ENCODE measurements at regions not wholly inside any gene's neighbourhood (a gene's known extent, or its start where the extent isn't known, plus 50 kb on each side); places are given as distances from the start of the nearest gene placed in this dataset.
A peak's percentile ranks its signal among the peaks of the same experiment; 100 is the strongest.
"Not testable (repeated sequence)": the region's sequence is repeated elsewhere in the genome, so short reads cannot be mapped to it uniquely, and the experiment has no call there.

DNA sequence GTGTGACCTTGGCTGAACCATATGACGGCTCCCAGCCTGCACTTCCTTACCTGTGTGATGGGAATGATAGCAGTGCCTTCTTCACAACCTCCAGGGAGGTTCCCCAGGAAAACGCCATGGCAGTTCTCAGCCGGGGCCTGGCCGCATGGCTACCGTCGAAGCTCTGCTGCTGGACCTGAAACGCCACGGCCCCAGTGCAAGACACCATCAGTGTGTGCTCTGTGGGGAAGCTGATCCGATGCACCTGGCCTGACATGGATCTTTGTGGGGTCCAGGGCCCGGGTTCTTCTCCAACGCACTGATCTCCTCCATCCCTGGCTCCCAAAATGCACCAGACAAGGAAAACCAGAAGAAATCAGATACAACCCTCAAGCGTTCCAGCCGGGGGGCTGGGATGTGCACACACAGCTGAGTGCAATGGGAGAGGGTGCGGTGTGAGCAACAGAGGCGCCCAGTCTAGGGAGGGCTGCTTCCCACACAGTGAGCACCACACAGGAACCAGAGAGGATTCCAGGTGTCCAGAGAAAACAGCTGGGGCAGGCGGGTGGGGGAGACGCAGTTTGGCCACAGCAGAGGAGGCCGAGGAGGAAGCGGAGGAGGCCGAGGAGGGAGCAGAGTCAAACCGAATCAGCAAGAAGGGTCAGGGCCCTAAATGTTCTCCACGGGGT is 54.3 kb upstream of the ZNF469 start:
- POLR2A ChIA-PET = no interaction called here
- Mint-ChIP-seq H3K4me3 (no peak overlapping the region), H3K27me3 (peaks cover under 1 to 6% (median 4%) of the 10 kb centered on the region in 5 donors), H3K9me3 (no peaks in the 10 kb centered on the region), H3K4me1 (peaks cover under 1% of the 10 kb centered on the region in 4 donors), H3K27ac (no peak overlapping the region), H3K36me3 (no peaks in the 10 kb centered on the region)
- no peak for ATAC-seq
- no peak for DNase-seq

DNA sequence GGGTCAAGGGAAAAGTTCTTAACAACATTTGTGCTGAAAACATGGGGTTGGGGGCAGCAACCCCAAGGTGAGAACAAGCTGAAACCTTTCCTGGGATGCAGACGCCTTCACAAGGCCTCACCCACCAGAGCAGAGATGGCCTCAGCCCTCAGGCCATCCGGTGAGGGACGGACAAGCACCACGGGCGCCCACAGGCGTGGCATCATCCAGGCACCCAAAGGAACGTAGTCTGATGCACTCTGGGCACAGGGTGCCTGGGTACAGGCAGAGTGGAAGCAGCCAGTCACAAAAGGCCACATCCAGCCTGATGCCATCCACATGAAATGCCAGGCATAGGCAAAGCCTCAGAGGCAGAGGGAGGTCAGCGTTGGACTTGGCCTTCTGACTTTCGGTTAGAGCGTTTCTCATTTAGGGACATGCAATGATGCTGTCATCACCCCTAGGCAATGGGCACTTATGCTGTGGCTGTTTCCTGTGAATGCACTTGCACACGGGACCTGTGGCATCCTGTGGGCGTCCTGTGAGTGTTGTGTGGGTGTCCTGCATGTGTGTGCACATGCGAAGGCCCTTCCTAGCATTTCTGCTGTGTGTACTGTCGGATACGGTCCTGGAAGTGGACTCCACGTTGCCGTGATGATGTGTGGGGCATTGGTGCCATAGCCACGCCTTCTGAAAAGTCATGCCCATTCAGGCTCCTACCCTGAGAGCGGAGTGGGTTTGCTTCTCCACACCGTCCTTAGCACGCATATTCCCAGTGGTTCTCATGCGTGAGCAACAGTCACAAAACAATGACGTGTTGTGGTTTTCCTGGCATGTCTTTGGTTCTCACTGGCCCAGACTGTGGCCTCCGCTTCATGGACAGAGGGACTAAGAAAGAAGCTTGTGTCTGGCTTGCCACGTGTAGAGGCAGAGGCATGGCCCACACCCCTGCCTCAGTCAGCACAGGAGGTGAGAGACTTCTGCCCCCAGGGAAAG is 52.7 kb upstream of the ZNF469 start:
- Mint-ChIP-seq H3K4me1 (peaks cover 5 to 7% (median 6%) of the 10 kb centered on the region in 4 donors), H3K36me3 (no peaks in the 10 kb centered on the region), H3K9me3 (no peaks in the 10 kb centered on the region), H3K27ac (peak overlapping the region in 1 of 10 donors; percentile 71), H3K4me3 (no peak overlapping the region), H3K27me3 (peaks cover 5 to 21% (median 16%) of the 10 kb centered on the region in 5 donors)
- POLR2A ChIA-PET = no interaction called here
- ATAC-seq (no peak), DNase-seq (no peak)

DNA sequence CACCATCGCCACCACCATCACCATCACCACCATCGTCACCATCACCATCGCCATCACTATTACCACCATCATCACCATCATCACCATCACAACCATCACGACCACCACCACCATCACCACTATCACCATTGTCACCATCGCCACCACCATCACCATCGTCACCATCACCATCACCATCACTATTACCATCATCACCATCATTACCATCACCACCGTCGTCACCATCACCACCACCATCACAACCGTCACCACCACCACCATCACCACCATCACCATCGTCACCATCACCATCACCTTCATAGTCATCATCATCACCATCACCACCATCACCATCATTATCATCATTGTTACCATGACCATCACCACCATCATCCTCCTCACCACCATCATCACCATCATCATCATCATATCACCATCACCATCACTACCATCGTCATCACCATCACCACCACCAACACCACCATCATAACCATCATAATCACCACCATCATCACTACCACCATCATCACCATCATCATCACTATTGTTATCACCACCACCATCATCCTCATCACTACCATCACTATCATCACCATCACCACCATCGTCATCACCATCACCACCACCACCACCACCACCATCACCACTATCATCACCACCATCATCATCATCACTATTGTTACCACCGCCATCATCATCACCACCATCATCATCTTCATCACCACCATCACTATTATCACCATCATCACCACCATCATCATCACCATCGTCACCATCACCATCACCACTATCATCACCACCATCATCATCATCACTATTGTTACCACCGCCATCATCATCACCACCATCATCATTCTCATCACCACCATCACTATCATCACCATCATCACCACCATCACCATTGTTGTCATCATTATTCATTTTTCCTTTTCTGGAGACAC is 51.5 kb upstream of the ZNF469 start:
- no peak for ATAC-seq
- Mint-ChIP-seq H3K36me3 (no peaks in the 10 kb centered on the region), H3K27me3 (peaks cover 5 to 20% (median 16%) of the 10 kb centered on the region in 5 donors), H3K9me3 (no peaks in the 10 kb centered on the region), H3K4me1 (peaks cover 6 to 7% (median 7%) of the 10 kb centered on the region in 4 donors), H3K4me3 (no peak overlapping the region), H3K27ac (no peak overlapping the region)
- POLR2A ChIA-PET = no interaction called here
- DNase-seq = no peak

DNA sequence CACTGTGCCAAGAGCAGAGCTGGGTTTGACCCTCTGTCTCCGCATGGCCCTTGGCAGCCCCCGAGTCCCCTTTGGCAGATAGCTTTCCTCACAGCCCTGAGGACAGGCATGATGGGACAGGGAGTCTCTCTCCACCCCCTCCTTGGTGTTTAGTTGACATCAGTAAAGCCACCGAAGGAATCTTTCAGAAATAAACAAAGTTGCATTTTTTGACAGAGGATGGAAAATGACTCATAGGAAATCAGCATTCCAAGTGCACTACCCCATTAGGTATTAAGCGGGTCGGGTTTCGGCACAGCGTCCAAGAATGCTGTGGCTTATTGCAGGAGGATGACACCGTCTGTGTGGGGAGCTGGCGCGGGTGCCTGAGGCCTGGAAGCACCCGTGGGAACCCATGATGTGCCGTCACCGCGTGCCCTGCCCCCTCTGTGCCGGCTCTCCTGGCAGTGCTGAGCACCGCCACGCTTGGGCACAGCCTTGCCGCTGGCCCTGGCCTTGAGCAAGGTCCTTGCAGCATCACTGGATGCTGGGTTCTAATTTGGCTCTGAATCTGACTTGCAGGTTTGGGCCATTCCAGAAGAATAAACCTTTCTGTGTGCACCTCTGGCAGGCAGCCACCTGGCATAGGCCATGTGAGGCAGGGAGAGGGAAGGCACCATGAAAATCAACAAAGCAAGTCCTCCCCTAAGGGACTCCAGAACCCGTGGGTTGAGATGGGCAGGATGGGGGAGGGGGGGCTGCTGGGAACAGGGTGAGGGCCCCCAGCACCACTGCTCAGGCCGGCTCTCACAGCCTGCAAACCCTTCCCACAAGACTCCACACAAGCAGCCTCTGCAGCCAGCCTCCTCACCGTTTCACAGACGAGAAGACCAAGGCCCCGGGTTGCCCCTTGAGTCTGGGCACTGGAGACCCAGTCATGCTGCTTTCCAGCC is 50.5 kb upstream of the ZNF469 start:
- POLR2A ChIA-PET = interaction anchor here (0.6 kb wide), 1 partner anchor 1243 kb away, joined by 3 read pairs; no protein-coding TSS in a partner anchor
- ATAC-seq (no peak), DNase-seq (no peak)
- Mint-ChIP-seq H3K27ac (no peak overlapping the region), H3K27me3 (peaks cover 5 to 21% (median 16%) of the 10 kb centered on the region in 5 donors), H3K4me1 (peaks cover 6 to 7% (median 7%) of the 10 kb centered on the region in 4 donors), H3K9me3 (no peaks in the 10 kb centered on the region), H3K4me3 (no peak overlapping the region), H3K36me3 (no peaks in the 10 kb centered on the region)

DNA sequence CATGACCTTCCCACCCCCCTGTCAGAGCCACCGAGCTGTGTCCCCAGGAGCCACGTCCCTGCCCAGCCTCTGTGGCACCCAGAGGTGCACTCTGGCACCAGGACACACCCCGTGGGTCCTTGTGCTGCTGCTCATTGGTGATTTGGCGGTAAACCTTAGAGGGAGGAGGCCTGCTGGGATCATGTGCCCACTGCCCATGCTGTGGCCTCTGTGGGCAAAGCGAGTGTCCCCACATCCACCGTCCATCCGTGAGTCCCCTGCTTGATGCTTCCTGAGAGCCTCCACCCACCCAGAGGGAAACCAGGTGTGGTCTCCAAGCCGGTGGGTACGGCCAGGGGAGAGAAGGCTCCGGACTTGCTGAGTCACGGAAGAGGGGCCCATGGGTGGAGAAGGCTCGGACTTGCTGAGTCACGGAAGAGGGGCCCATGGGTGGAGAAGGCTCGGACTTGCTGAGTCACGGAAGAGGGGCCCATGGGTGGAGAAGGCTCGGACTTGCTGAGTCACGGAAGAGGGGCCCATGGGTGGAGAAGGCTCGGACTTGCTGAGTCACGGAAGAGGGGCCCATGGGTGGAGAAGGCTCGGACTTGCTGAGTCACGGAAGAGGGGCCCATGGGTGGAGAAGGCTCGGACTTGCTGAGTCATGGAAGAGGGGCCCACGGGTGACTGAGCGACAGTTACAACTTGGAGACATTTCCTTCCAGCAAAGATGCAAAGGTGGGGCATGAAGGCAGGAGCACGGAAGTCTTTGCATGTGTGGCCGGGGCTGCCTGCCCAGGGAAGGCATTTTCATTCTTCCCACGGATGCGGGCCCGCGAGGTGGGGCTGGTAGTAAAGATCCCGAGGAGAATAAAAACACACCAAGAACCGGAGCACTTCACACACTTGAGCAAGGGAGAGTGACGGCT is 49.6 kb upstream of the ZNF469 start:
- ATAC-seq, POLR2A ChIA-PET, H3K36me3 Mint-ChIP-seq, H3K4me1 Mint-ChIP-seq, H3K27ac Mint-ChIP-seq, DNase-seq, H3K9me3 Mint-ChIP-seq: not testable (repeated sequence)
- H3K27me3 Mint-ChIP-seq = peaks cover 5 to 30% (median 19%) of the 10 kb centered on the region in 5 donors
- H3K4me3 Mint-ChIP-seq = peak overlapping the region in 1 of 10 donors; percentile 32

Measured in naive thymus-derived CD8-positive, alpha-beta T cell (primary cell).